Tibial nerve (tissue), 3 donors: ENCODE measurements at regions not wholly inside any gene's neighbourhood (a gene's known extent, or its start where the extent isn't known, plus 50 kb on each side); places are given as distances from the start of the nearest gene placed in this dataset.

ENCODE experiments used
- CTCF ChIP-seq, 5 experiments: fragments of 200-600 bp in 3 of 5; fragments of 450-650 bp in 2 of 5; sonication (generic) in 3 of 5; IDR thresholded peaks; one replicate each; pipeline ENCODE4 v1.5.1; 2016 to 2019; ENCODE audit warnings: antibody characterized with exemption in 5 of 5, mild to moderate bottlenecking in 3 of 5, moderate library complexity in 2 of 5
- POLR2A ChIP-seq, 2 donors: fragments of 450-650 bp; IDR thresholded peaks; one replicate each; pipeline ENCODE4 v1.6.1; 2017; ENCODE audit warnings: antibody characterized with exemption in 2 of 2, mild to moderate bottlenecking in 2 of 2, moderate library complexity in 2 of 2

DNA sequence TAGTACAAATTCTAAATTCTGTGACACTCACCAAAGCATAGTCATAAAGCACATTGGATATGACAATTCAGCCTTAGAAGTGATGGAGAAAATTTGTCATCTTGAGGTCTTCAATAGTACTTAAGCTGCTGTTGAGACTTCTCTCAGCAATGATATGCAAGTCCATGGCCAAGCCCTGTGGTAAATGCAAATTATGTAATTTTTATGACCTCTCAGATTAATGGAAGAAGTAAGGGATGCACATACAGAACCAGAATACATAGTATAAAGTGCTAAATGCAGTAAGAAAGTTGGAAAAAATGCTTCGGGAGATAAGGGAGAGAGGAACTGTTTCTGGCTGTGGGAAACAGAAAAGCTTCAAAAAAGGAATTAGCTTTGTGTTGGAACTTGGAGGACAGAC is 700.7 kb downstream of the RNF144B start:
- TF ChIP-seq CTCF (IDR thresholded peaks at IDR 0.05) (no peak), POLR2A (IDR thresholded peaks at IDR 0.05) (no peak)
